SK-N-SH treated with all-trans-retinoic acid at 6 μM for 48 hours (cell line): ENCODE measurements at regions not wholly inside any gene's neighbourhood (a gene's known extent, or its start where the extent isn't known, plus 50 kb on each side); places are given as distances from the start of the nearest gene placed in this dataset.

ENCODE experiments used
- ATAC-seq: fragments of 200-7000 bp; cut with Tn5 transposase; 3 replicates; pipeline ENCODE4 v1.9.1; 2020; ENCODE audit warnings: mild to moderate bottlenecking, moderate library complexity
- ARNTL ChIP-seq: fragments of 450-650 bp; formaldehyde crosslinking; IDR thresholded peaks from 2 replicates; pipeline ENCODE4 v1.5.0; 2020; ENCODE audit warnings: low read depth, mild to moderate bottlenecking, moderate library complexity, borderline replicate concordance
- BACH2 ChIP-seq: fragments of 250-450 bp; sonication (Bioruptor Pico); IDR thresholded peaks from 2 replicates; pipeline ENCODE4 v1.9.0; 2021; ENCODE audit warnings: mild to moderate bottlenecking, borderline replicate concordance
- CREB5 ChIP-seq: fragments of 250-450 bp; sonication (Bioruptor Pico); IDR thresholded peaks from 2 replicates; pipeline ENCODE4 v1.5.1; 2020; ENCODE audit warnings: low read depth, mild to moderate bottlenecking, moderate library complexity
- CSDC2 ChIP-seq: fragments of 250-450 bp; sonication (Bioruptor Pico); IDR thresholded peaks from 2 replicates; pipeline ENCODE4 v1.5.0; 2020; ENCODE audit warnings: mild to moderate bottlenecking, moderate library complexity
- ESRRG ChIP-seq: fragments of 250-450 bp; sonication (Bioruptor Pico); IDR thresholded peaks from 2 replicates; pipeline ENCODE4 v1.6.1; 2021; ENCODE audit warnings: mild to moderate bottlenecking
- GLIS3 ChIP-seq: fragments of 250-450 bp; sonication (Bioruptor Pico); IDR thresholded peaks from 2 replicates; pipeline ENCODE4 v1.5.0; 2020; ENCODE audit warnings: mild to moderate bottlenecking, moderate library complexity
- ISL1 ChIP-seq: fragments of 250-450 bp; sonication (Bioruptor Pico); IDR thresholded peaks from 2 replicates; pipeline ENCODE4 v2.1.2; 2022; ENCODE audit warnings: mild to moderate bottlenecking, moderate library complexity
- OSR1 ChIP-seq: fragments of 250-450 bp; sonication (Bioruptor Pico); IDR thresholded peaks from 2 replicates; pipeline ENCODE4 v1.8.0; 2022; ENCODE audit warnings: moderate library complexity, mild to moderate bottlenecking, inconsistent platforms
- PPARA ChIP-seq: fragments of 250-450 bp; sonication (Bioruptor Pico); IDR thresholded peaks from 2 replicates; pipeline ENCODE4 v1.5.0; 2020; ENCODE audit warnings: mild to moderate bottlenecking, borderline replicate concordance
- RARB ChIP-seq: fragments of 250-450 bp; sonication (Bioruptor Pico); IDR thresholded peaks from 2 replicates; pipeline ENCODE4 v1.8.0; 2021; ENCODE audit warnings: mild to moderate bottlenecking, moderate library complexity
- SNAI2 ChIP-seq: fragments of 250-450 bp; sonication (Bioruptor Pico); IDR thresholded peaks from 2 replicates; pipeline ENCODE4 v1.5.0; 2020; ENCODE audit warnings: mild to moderate bottlenecking, moderate library complexity
- TOX ChIP-seq: fragments of 250-450 bp; sonication (Bioruptor Pico); IDR thresholded peaks from 2 replicates; pipeline ENCODE4 v1.8.0; 2021; ENCODE audit warnings: mild to moderate bottlenecking, moderate library complexity, borderline replicate concordance
- ZC3H10 ChIP-seq: fragments of 250-450 bp; sonication (Bioruptor Pico); IDR thresholded peaks from 2 replicates; pipeline ENCODE4 v1.5.1; 2021; ENCODE audit warnings: mild to moderate bottlenecking, moderate library complexity
- ZFP30 ChIP-seq: fragments of 450-650 bp; formaldehyde crosslinking; IDR thresholded peaks from 2 replicates; pipeline ENCODE4 v1.5.0; 2022; ENCODE audit warnings: mild to moderate bottlenecking, moderate library complexity
- ZNF565 ChIP-seq: fragments of 450-650 bp; formaldehyde crosslinking; conservative IDR thresholded peaks from 2 replicates; pipeline ENCODE4 v1.5.0; 2020; ENCODE audit warnings: low read depth, mild to moderate bottlenecking, moderate library complexity
- ZNF70 ChIP-seq: fragments of 450-650 bp; formaldehyde crosslinking; IDR thresholded peaks from 2 replicates; pipeline ENCODE4 v1.5.0; 2020; ENCODE audit warnings: mild to moderate bottlenecking, moderate library complexity
- ZNF8 ChIP-seq: fragments of 450-650 bp; formaldehyde crosslinking; IDR thresholded peaks from 2 replicates; pipeline ENCODE4 v1.5.0; 2020; ENCODE audit warnings: mild to moderate bottlenecking, moderate library complexity
- TF ChIP-seq, protein P1 (sequence below): fragments of 250-450 bp; sonication (Bioruptor Pico); IDR thresholded peaks from 2 replicates; pipeline ENCODE4 v1.5.0; 2020; ENCODE audit warnings: mild to moderate bottlenecking, moderate library complexity
- TF ChIP-seq, protein P2 (sequence below): fragments of 250-450 bp; sonication (Bioruptor Pico); IDR thresholded peaks from 2 replicates; pipeline ENCODE4 v1.5.1; 2021; ENCODE audit warnings: mild to moderate bottlenecking, moderate library complexity
- TF ChIP-seq, protein P3 (sequence below): fragments of 250-450 bp; sonication (Bioruptor Pico); IDR thresholded peaks from 2 replicates; pipeline ENCODE4 v1.8.0; 2020; ENCODE audit warnings: mild to moderate bottlenecking, moderate library complexity, borderline replicate concordance

DNA sequence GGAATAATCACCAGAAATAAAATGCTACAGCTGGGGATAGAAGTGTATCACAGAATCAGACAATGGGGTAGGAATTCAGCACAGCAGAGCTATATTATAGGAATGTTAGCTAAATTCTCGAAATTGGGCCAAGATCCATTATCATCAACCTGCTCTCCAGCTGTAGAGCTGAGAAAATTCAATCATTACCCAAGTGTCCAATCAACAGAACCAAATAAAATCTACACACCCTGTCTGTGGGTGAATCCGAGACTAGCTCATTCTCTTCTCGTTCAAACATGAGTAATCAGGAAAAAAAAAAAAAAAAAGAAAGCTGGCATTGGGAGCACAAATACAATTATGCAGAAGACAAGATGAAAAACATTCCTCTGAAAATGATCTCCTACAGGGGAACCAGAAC, 119.2 kb downstream of the CDC7 start:
- TF ChIP-seq ZNF565 (CRISPR knock-in tag) = no peak
- TF ChIP-seq BACH2 = no peak
- TF ChIP-seq, protein P1, sequence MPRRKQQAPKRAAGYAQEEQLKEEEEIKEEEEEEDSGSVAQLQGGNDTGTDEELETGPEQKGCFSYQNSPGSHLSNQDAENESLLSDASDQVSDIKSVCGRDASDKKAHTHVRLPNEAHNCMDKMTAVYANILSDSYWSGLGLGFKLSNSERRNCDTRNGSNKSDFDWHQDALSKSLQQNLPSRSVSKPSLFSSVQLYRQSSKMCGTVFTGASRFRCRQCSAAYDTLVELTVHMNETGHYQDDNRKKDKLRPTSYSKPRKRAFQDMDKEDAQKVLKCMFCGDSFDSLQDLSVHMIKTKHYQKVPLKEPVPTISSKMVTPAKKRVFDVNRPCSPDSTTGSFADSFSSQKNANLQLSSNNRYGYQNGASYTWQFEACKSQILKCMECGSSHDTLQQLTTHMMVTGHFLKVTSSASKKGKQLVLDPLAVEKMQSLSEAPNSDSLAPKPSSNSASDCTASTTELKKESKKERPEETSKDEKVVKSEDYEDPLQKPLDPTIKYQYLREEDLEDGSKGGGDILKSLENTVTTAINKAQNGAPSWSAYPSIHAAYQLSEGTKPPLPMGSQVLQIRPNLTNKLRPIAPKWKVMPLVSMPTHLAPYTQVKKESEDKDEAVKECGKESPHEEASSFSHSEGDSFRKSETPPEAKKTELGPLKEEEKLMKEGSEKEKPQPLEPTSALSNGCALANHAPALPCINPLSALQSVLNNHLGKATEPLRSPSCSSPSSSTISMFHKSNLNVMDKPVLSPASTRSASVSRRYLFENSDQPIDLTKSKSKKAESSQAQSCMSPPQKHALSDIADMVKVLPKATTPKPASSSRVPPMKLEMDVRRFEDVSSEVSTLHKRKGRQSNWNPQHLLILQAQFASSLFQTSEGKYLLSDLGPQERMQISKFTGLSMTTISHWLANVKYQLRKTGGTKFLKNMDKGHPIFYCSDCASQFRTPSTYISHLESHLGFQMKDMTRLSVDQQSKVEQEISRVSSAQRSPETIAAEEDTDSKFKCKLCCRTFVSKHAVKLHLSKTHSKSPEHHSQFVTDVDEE (CRISPR knock-in tag) = no peak
- no peak for TF ChIP-seq RARB
- TF ChIP-seq, protein P2, sequence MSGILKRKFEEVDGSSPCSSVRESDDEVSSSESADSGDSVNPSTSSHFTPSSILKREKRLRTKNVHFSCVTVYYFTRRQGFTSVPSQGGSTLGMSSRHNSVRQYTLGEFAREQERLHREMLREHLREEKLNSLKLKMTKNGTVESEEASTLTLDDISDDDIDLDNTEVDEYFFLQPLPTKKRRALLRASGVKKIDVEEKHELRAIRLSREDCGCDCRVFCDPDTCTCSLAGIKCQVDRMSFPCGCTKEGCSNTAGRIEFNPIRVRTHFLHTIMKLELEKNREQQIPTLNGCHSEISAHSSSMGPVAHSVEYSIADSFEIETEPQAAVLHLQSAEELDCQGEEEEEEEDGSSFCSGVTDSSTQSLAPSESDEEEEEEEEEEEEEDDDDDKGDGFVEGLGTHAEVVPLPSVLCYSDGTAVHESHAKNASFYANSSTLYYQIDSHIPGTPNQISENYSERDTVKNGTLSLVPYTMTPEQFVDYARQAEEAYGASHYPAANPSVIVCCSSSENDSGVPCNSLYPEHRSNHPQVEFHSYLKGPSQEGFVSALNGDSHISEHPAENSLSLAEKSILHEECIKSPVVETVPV (CRISPR knock-in tag) = no peak
- TF ChIP-seq ESRRG = no peak
- no peak for TF ChIP-seq GLIS3 (CRISPR knock-in tag)
- TF ChIP-seq, protein P3, sequence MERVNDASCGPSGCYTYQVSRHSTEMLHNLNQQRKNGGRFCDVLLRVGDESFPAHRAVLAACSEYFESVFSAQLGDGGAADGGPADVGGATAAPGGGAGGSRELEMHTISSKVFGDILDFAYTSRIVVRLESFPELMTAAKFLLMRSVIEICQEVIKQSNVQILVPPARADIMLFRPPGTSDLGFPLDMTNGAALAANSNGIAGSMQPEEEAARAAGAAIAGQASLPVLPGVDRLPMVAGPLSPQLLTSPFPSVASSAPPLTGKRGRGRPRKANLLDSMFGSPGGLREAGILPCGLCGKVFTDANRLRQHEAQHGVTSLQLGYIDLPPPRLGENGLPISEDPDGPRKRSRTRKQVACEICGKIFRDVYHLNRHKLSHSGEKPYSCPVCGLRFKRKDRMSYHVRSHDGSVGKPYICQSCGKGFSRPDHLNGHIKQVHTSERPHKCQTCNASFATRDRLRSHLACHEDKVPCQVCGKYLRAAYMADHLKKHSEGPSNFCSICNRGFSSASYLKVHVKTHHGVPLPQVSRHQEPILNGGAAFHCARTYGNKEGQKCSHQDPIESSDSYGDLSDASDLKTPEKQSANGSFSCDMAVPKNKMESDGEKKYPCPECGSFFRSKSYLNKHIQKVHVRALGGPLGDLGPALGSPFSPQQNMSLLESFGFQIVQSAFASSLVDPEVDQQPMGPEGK (CRISPR knock-in tag) = no peak
- no peak for TF ChIP-seq ZNF8 (CRISPR knock-in tag)
- no peak for TF ChIP-seq ZFP30 (CRISPR knock-in tag)
- no peak for TF ChIP-seq TOX (CRISPR knock-in tag)
- TF ChIP-seq ARNTL (CRISPR knock-in tag) = no peak
- TF ChIP-seq OSR1 = no peak
- no peak for TF ChIP-seq CREB5
- no peak for TF ChIP-seq PPARA (CRISPR knock-in tag)
- TF ChIP-seq ISL1 (CRISPR knock-in tag) = no peak
- no peak for TF ChIP-seq SNAI2
- no peak for TF ChIP-seq CSDC2 (CRISPR knock-in tag)
- TF ChIP-seq ZNF70 (CRISPR knock-in tag) = no peak
- TF ChIP-seq ZC3H10 (CRISPR knock-in tag) = no peak
- TF ChIP-seq, all 23 proteins: peak for 0
- ATAC-seq = no peak

GRCh38 chr1:91621360-91621759, 120.7 kb downstream of the CDC7 start:
- ATAC-seq = no peak
- TF ChIP-seq SNAI2 = no peak
- no peak for TF ChIP-seq ISL1 (CRISPR knock-in tag)
- no peak for TF ChIP-seq BACH2
- no peak for TF ChIP-seq ZNF8 (CRISPR knock-in tag)
- no peak for TF ChIP-seq GLIS3 (CRISPR knock-in tag)

DNA sequence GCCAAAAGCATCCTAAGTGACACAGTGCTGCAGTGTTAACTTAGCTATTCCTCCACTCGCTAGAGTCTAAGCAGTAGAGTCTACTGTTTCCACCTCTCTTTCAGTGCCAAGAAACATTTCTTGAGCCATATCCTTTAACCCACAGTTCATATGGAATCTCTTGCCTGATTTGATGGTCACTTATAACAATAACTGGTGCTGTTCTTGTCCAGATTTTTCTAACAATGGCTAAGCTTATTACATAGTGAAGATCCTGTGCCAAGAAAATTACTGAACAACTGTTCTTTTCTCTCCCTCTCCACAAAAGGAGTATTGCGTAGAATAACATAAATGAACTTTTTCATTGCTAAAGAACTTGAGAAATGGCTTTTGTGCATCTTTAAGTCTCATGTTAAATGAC, 121.3 kb downstream of the CDC7 start:
- TF ChIP-seq ESRRG (no peak), CSDC2 (CRISPR knock-in tag) (no peak), BACH2 (no peak), OSR1 (no peak), ZC3H10 (CRISPR knock-in tag) (no peak), ARNTL (CRISPR knock-in tag) (no peak), ZNF70 (CRISPR knock-in tag) (no peak), ZNF565 (CRISPR knock-in tag) (no peak), RARB (no peak)
- no peak for ATAC-seq

DNA sequence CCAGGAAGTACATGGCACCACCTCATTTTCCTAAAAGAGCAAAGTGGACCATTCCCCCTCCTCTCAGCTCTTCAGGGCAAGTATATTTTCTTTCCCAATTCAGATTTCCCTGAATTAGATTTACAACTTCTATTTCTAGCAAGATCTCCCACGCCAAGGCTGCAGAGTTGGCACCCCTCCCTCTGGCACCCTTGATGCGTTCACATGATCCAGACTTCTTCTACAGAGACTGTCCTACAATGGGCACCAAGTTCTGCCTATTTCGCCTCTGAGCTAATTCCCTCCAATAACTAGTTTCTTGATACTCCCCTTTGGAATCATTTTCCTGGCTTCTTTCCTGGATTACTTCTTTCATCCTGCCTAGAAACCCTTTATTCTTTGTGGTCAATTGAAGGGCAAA, 122.0 kb downstream of the CDC7 start:
- no peak for ATAC-seq
- TF ChIP-seq ZNF8 (CRISPR knock-in tag) (no peak), GLIS3 (CRISPR knock-in tag) (no peak)

- ATAC-seq = no peak
- TF ChIP-seq GLIS3 (CRISPR knock-in tag) (no peak), BACH2 (no peak), ISL1 (CRISPR knock-in tag) (no peak)
- TF ChIP-seq, all 23 proteins: peak for 0
These were observed 122.4 kb downstream of the CDC7 start for GRCh38 chr1:91623020-91623419.
